Fibroblast of skin of scalp (primary cell): ENCODE measurements at regions not wholly inside any gene's neighbourhood (a gene's known extent, or its start where the extent isn't known, plus 50 kb on each side); places are given as distances from the start of the nearest gene placed in this dataset.
"Not testable (repeated sequence)": the region's sequence is repeated elsewhere in the genome, so short reads cannot be mapped to it uniquely, and the experiment has no call there.

Experiments
- DNase-seq: peaks from one replicate; pipeline ENCODE4 v3.0.0-alpha.2; 2013

- no peak for DNase-seq
Measured at GRCh38 chr11:105429096-105429910, 180.6 kb upstream of the GRIA4 start.

GRCh38 chr11:105407101-105407500, 202.8 kb upstream of the GRIA4 start:
- no peak for DNase-seq

- no peak for DNase-seq
Measured at GRCh38 chr11:105401269-105401809, 208.5 kb upstream of the GRIA4 start.

DNA sequence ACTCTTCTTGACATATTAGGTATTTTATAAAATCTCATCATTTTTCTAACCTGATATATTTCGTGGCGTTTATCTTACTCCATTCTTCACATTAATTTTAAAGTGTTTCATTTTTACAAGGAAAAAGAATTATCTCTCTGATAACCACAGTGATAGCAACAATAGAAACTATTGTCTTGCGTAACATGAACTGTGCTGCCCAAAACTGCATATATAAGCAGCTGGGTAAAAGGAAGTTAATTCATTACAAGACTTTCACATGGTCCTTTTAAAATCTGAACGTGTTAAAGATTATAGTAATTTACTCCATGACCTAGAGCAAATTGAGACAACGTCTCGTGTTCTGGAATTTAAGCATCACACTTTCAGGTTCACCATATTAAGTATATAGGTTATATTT, 210.4 kb upstream of the GRIA4 start:
- DNase-seq: no peak

DNA sequence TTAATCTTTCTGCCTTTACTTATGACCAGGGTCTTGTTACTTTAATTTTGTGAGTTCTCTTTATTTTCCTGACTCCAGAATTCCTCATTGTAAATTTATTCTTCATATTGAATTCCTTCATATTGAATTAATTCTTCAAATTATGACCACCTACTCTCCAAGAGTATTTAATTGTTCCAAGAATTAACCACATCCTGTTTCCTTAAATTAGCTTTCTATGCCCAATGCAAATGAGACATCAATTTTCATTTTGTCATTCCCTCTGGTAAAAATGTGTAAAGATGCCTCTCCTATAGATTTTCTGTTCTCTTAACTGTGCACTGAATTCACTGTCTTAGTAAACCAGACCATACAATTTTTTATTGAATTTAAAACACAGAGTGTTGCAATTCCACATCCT, 211.2 kb upstream of the GRIA4 start:
- no peak for DNase-seq

GRCh38 chr11:105393326-105393725, 216.5 kb upstream of the GRIA4 start:
- DNase-seq: no peak

- DNase-seq: peak; percentile 14
Measured at GRCh38 chr11:105392556-105392955, 217.3 kb upstream of the GRIA4 start.

DNA sequence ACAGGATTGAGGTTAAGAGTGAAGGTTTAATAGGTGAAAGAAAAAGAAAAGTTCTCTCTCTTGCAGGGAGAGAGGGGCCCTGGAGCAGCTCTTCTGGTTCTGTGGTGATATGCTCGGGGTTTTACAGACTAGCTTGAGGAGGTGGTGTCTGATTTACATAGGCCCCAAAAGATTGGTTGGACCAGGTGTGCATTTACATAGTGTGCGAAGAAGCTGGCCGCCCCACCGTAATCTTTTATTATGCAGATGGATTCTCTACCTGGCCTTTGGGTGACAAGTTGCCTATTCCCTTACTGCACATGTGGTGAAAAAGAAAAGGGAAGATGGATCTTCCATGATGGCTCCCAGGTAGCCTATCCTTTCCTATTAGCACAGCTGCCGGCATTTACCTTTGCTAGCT, 219.9 kb upstream of the GRIA4 start:
- no peak for DNase-seq

DNA sequence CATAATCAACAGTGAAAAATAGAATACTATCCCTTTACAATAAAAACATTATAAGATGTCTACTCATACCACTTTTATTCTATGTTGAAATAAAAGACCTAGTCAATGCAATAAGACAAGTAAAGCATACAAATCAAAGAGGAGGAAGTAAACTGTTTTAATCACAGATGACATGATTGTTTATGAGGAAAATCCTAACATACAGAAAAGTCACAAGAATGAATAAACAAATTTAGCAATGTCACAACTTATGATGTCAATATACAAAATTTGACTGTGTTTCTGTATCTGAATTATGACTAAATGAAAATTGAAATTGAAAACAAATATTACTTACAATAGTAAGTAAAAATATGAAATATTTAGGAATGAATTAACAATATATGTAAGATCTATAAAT, 221.9 kb upstream of the GRIA4 start:
- DNase-seq: no peak

DNA sequence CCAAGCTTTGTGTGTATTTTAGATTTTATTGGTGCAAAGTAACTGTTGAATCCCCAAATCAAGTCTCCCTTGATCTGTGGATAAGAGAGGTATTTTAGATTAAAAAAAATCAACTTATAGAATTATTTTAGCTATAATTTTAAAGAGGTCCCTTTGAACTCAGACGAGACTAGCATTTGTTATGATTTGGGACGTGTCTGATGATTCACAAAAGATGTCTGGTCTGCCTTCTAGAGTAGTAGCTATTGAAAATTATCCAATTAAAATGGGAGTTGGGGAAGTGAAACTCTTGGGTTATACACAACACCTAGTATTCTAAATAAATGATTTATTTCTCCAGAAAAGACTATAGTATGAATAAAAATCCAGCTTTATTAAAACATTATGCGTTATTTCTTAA, 227.9 kb upstream of the GRIA4 start:
- no peak for DNase-seq

DNA sequence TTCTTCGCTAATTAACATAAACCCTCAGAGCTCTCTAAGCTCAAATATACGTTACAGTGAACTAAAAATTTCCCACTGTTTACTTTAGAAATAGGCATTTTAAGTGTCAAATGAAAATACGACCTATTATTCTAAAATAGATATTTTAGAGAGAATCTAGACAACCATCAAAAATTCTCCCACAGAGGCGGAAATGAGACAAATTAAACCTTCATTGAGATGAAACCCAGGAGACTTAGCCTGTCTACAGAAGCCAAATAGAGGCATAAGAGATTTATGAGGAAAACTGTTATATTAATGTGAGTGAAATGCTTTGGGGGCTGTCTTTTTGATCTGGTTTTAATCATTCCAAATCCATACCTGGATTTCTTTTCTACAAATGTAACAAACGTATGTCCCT, 232.0 kb upstream of the GRIA4 start:
- DNase-seq: no peak

DNA sequence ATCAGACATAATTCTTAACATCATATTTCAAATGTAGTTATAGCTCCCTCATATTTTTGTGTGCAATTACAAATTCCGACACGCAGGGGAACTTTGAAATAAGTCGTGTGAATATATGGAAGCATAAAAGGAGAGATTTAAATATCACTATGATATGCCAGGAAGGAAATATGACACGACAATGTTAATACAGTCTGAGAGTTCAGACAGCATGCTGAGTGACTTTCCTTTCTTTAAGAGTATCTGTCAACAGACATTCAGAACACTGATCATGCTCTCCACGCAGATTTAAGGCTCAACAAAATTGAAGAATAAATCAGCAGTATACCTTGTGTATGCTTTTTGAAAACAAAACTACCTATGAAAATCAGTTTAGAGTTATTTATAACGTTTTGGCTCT, 232.6 kb upstream of the CARD18 start:
- DNase-seq: no peak

- no peak for DNase-seq
Measured at GRCh38 chr11:105371311-105371710, 231.7 kb upstream of the CARD18 start.

DNA sequence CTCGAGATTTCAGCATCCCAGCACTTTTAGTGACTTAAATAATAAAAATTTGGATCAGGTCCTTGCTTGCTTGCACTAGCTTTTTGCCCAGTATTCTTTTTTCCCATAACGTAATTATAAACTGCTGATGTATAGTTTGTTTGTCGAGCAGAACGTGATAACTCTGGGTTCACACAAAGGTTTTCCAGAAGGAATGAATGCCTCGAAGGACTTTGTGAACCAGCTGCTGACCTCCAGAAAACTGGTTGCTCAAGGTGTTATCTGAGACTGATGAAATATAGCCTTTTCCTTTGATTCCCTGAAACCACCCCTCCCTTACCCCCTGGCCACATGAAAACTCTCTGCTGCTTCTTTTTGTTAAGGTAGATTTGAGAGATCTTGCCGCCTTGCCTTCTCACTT, 229.1 kb upstream of the CARD18 start:
- no peak for DNase-seq

DNA sequence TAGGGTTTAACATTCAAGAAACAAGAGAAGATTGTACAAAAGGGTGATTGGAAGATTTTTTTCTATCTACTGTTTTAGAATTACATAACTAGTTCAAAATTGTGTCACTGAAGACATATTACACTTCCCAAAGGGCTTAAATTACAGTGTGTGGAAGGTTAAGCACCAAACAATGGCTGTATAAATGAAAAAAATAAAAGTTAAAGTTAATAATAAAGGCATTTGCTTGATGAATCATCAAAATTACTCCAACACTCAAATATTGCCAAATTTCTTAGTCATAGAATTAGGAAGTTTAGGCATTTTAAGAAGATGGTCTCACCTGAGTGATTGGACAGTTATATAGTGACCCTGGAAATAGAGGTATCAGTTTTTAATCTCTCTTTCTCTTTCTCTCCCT, 227.6 kb upstream of the CARD18 start:
- no peak for DNase-seq

DNA sequence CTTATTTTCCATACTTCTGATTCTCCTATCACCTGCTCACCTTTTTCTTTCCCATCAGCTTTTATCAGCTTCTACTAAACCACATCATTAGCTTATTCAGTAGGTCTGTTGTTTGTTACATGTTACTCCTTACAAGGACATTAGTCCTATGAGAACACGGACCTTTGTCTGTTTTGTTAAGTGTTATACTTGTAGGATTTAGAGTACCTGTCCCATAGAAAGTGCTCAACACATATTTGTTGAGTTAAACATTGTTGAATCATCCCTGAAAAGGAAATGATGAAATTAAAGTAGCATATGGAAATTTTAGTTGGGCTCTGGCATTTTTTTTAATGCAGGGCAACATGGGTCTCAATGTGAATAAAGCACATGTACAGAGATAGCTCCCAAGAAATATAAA, 222.1 kb upstream of the CARD18 start:
- no peak for DNase-seq

- peak; percentile 36 for DNase-seq
Measured at GRCh38 chr11:105357764-105358163, 218.2 kb upstream of the CARD18 start.

- DNase-seq: no peak
Measured at GRCh38 chr11:105357146-105357545, 217.6 kb upstream of the CARD18 start.

- DNase-seq: not testable (repeated sequence)
Measured at GRCh38 chr11:105349867-105350266, 210.3 kb upstream of the CARD18 start.

- DNase-seq: no peak
Measured at GRCh38 chr11:105344938-105345337, 205.4 kb upstream of the CARD18 start.

DNA sequence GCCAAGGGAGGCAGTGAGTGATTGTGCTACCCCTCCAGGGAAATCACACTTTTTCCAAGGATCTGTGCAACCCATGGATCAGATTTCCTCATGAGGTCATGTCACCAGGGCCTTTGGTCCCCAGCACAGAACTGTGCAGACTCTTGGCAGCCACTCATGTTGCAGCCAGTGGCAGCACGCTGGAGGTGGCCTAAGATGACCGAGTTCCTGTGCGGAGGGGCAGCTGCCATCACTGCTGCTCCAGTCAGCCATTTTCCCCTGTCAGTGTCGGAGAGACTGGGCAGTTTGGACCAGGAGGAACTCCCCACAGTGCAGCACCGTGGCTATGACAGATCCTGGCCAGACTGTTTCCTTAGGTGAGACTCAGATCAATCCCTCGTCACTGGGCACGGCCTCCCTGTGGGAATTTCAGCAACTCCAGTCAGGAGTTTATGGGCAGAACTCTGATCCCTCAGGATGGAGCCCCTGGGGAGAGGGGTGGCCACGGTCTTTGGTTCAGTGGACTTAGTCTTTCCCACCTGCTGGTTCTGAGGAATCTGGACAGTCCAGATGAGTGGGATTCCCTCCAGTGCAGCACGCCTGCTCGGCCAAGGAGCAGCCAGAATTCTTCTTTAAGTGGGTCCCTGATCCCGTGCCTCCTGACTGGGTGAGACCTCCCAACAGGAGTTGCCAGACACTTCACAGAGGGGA, 194.6 kb upstream of the CARD18 start:
- no peak for DNase-seq

DNA sequence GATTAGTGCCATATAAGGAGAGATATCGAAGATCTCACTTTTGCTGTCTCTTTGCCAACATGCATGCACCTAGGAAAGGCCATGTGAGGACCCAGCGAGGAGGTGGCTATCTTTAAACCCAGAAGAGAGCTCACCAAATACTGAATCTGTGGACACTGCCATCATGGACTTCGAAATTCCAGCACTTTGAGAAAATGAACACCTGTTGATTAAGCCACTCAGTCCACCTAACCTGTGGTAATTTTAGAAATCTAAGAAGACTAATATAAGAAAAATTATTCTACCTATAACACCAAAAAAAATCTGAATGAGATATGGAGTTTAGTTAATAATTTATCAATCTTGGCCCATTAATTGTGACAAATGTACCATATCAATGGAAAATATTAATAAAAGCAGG, 193.6 kb upstream of the CARD18 start:
- no peak for DNase-seq

GRCh38 chr11:105332171-105332570, 192.6 kb upstream of the CARD18 start:
- DNase-seq: no peak

GRCh38 chr11:105328061-105328460, 188.5 kb upstream of the CARD18 start:
- DNase-seq: no peak
